GM19455 (cell line): ENCODE measurements at regions not wholly inside any gene's neighbourhood (a gene's known extent, or its start where the extent isn't known, plus 50 kb on each side); places are given as distances from the start of the nearest gene placed in this dataset.

Experiments used
- ATAC-seq: cut with Tn5 transposase; IDR thresholded peaks from one replicate; pipeline ENCODE4 v1.9.1; 2021; ENCODE audit not compliant: unreplicated experiment

- ATAC-seq, result no peak
Observed at GRCh38 chr1:95370691-95371562, 136.9 kb downstream of the RWDD3 start.

- no peak for ATAC-seq
Observed at GRCh38 chr1:95371666-95372282, 137.8 kb downstream of the RWDD3 start.

- ATAC-seq, result no peak
Observed at GRCh38 chr1:95375174-95375573, 141.2 kb downstream of the RWDD3 start.

GRCh38 chr1:95380909-95381308 lies 146.9 kb downstream of the RWDD3 start:
- no peak for ATAC-seq

- ATAC-seq, result no peak
Observed at GRCh38 chr1:95382000-95382786, 148.2 kb downstream of the RWDD3 start.

GRCh38 chr1:95383111-95383510 lies 149.1 kb downstream of the RWDD3 start:
- no peak for ATAC-seq

GRCh38 chr1:95384567-95384966 lies 150.6 kb downstream of the RWDD3 start:
- no peak for ATAC-seq

GRCh38 chr1:95386371-95386770 lies 152.4 kb downstream of the RWDD3 start:
- no peak for ATAC-seq

- no peak for ATAC-seq
Observed at GRCh38 chr1:95386915-95387314, 152.9 kb downstream of the RWDD3 start.

- ATAC-seq, result no peak
Observed at GRCh38 chr1:95388031-95388430, 154.0 kb downstream of the RWDD3 start.

- ATAC-seq, result no peak
Observed at GRCh38 chr1:95393434-95393833, 159.4 kb downstream of the RWDD3 start.

- ATAC-seq, result no peak
Observed at GRCh38 chr1:95396557-95396956, 162.5 kb downstream of the RWDD3 start.

GRCh38 chr1:95402780-95403179 lies 168.8 kb downstream of the RWDD3 start:
- ATAC-seq, result no peak

- no peak for ATAC-seq
Observed at GRCh38 chr1:95406279-95406678, 172.3 kb downstream of the RWDD3 start.

GRCh38 chr1:95407131-95407885 lies 173.3 kb downstream of the RWDD3 start:
- ATAC-seq, result no peak

- ATAC-seq, result no peak
Observed at GRCh38 chr1:95407886-95408291, 173.9 kb downstream of the RWDD3 start.

GRCh38 chr1:95408507-95409136 lies 174.6 kb downstream of the RWDD3 start:
- ATAC-seq, result no peak

GRCh38 chr1:95409276-95409675 lies 175.3 kb downstream of the RWDD3 start:
- ATAC-seq, result no peak

- no peak for ATAC-seq
Observed at GRCh38 chr1:95409901-95410300, 175.9 kb downstream of the RWDD3 start.

- ATAC-seq, result no peak
Observed at GRCh38 chr1:95415146-95415545, 181.1 kb downstream of the RWDD3 start.
